Fibroblast of peridontal ligament (primary cell): ENCODE measurements at regions not wholly inside any gene's neighbourhood (a gene's known extent, or its start where the extent isn't known, plus 50 kb on each side); places are given as distances from the start of the nearest gene placed in this dataset.
"Not testable (repeated sequence)": the region's sequence is repeated elsewhere in the genome, so short reads cannot be mapped to it uniquely, and the experiment has no call there.

Source experiments
- DNase-seq: peaks from one replicate; pipeline ENCODE4 v3.0.0-alpha.2; 2010; ENCODE audit errors: extremely low read depth

DNA sequence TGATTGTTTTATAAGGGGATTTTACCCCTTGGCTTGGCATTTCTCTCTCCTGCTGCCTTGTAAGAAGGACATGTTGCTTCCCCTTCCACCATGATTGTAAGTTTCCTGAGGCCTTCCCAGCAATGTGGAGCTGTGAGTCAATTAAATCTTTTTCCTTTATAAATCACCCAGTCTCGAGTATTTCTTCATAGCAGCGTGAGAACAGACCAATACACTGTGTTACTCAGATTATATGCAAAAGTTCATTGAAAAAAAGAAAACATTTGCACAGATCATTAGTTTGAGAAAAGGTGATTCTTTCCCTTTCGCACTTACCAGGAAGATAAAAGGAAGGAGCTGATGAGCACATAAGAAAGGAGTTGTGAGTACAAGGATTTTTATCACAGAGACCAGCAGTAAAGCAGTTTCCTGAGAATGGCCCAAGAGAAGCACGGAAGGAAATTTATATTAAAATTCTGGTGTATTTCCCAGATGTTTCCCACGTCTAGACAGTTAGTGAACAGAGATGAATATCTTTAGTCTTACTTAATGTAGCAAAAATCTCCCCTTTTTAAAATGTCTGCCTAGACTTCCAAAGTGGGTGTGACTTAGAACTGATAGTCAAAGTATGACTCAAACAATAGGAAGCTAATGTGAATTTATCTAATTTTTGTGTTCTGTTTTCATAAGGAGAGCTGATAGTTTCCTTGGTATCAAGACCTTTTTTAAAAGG lies 431.8 kb upstream of the SGCG start:
- DNase-seq = no peak

DNA sequence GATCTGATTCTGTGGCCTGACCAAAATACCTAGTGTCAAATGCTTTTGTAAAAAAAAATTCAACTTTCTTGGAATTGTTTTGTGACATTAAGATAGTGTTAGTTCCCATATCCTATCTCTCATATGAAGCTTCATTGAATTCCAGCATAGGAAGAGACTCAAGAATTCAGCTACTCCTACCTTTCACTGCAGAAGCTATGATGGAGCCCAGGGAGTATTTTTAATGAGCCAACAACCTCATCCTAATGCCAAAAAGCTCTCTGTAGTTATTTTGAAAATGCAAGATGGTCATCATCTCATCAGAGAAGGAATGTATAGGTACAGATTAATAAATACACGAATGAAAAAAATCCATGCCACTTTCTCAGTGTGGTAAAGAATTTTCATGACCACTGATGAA lies 431.2 kb upstream of the SGCG start:
- DNase-seq = no peak

DNA sequence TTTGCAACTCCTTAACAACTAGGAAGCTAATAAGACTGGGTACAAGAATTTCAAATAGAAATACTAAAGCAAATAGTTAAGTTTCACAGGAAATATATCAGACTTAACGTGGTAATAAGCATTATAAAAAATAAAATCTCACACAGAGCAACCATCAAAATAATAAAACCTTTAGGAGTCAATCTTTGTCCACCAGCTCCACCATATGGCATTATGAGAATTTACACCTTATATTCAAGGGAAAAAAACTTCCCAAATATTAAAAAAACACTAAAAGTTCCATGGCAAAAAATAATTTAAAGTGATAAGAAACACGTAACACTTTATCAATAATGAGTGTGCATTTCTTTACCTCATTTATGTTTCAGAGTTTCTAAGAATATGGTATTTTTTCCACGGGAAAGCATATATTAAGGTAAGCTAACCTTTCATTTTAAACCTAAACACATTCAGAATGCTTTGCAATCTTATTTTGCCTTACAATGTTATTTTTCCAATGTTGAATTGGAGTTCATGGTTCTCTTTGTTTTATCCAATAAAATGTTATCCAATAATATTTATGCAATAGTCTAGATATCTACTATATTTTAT lies 423.2 kb upstream of the SGCG start:
- no peak for DNase-seq

DNA sequence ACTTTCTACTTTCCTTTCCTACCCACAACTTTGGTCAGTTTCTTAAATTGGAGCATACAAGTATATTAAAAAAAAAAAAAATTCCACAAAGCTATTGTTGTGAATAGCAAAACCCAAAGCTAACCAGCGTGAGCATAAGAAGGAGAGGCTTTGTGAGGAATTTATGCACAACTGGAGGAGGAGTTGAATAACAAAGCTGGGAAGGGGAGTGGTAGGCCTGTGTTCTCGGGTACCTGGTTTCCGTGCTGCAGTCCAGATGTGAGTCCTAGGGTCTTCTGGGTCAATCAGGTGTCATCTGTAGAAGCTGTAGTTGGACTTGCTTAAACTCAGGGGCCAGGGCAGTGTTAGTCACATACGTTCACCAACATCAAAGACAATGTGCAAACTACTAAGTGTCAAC lies 422.5 kb upstream of the SGCG start:
- DNase-seq = no peak

DNA sequence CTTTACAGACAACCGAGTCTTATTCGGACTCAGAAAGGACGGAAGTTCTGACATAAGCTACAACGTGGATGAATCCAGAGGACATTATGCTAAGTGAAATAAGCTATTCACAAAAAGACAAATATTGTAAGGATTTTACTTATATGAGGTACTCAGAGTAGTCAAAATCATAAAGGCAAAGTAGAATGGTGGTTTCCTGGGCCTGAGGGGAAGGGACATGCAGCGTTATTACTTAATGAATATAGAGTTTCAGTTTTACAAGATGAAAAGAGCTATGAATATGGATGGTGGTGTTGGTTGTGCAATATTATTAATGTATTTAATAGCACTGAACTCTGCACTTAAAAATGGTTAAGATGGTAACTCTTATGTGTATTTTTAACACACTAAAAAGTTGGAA lies 419.1 kb upstream of the SGCG start:
- no peak for DNase-seq

DNA sequence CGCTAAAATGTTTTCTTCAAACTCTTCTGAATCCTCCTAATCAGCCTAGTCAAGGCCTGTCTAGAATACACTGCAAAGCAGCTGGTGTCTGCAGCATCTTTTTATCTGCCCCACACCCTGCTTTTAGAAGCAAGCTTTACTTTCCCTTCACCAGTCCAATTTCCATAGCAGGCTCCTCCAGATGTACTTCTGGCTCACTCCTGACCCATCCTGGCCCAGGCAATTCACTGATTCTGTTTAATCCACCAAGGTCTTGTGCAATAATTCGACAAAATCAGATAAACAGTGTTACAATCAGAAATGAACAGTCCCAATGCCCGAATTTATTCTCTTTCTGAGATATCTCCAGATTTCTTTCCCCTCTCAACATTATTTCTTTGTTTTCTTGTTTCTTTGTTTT lies 415.2 kb upstream of the SGCG start:
- no peak for DNase-seq

DNA sequence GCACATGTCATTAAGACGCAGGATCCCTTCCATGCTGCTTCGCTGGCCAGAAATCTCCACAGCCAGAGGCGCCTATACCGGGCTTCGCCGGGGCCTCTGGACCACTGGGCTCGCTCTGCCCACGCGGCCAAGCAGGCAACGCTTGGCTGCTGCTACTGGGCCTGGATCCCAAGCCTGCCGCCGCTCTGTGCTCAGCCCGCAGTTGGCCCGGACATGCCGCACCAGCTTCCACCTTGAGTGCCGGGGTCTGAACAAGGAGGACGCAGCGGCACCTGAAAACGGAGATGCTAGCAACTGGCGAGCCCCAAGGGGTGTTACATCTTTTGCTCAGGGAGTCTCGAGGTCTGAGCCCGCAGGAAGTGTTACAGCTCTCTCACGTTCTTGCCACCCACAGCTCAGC lies 409.9 kb upstream of the SGCG start:
- no peak for DNase-seq

DNA sequence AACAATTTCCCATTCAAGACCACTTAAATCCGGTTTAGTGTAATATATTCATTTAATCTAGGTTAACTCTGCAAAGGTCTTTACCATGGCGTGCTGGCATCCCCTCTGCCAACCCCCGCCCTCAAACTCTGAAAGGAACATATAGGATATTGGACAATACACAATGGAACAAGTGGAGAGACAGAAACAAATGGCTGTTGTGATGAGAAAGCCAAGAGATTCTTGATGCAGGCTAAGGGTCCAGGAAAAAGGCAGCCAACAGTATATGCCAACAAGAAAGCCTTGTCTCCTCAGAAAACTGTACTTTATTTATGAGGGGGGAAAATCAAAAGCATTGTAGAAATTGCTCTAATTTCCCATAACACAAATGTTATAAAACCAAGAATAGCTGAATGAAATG lies 407.3 kb upstream of the SGCG start:
- no peak for DNase-seq

DNA sequence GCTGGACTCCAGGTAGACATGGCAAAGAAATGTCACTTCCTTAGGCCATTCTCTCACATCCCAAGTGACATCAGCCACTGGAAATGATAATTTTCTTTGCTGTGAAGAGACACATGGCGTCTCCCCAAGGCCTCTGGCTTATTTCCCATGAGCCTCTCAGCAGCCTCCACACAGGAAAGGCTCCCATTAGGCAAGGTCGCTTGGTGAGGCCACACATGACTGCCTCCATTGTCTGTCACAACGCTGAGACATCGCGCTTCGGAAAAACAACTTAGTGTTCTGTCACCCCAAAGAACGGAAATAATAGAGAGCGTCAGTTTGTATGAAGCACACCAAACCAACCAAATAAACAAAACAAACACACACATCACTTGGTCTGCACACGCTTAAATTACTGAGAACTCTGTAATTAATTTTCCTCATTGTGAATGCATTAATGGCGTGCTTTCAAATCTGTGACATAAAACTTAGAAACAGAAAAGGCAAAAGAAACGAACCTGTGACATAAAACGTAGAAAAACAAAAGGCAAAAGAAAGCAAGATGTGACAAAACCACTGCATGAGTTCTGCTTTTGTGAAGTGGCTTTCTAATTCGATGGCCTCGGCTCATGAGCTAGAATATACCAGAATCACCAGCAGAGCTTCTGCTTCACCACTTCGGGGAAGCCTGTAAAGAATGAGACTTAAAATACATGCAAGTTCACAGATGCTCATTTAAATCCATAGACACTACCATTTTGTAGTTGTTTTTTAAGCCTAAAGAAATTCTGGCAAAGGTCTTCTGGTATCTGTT lies 404.2 kb upstream of the SGCG start:
- no peak for DNase-seq

DNA sequence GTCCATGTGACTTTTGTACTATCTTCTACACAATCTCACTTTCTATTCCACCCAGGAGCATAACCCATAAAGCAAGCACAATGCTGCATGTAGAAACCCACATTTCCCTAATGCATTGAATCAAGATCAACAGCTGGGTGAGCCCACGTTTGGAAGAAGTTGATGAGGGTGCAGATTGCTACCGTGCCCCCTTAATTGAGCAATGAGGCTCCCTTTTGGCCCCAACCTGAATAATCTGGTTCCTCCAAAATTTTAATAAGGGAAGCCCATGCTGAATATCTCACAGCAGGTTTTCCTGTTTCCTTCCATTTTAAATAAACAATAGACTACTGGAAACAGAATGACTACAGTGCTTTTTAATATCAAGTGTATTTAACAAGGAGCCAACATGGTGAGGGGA lies 403.6 kb upstream of the SGCG start:
- DNase-seq = no peak

DNA sequence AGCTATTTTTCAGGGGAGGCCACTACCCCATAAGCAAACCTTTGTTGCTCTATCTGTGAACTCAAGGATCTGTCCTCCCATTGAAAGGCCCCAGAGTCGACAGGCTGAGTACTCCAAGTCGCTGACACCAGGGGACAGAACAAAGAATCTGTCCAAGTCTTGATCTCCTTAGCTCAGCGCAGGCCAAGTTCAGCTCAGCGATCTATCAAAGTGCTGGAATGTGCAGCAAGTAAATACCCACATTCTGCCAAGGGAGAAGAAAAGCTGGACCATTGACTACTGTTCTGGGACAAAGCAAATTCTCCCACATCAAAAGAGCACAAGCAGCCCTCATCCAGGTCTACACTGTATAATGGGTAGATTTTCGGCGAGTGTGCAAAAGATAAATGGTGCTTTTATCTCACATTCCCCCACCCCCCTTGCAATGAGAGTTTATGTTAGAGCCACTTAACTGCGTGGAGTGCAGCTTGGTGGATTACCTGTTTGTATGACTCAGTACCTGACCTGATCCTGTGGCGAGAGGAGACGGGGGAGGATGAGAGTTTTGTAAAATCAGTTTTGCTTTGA lies 391.7 kb upstream of the SGCG start:
- no peak for DNase-seq

DNA sequence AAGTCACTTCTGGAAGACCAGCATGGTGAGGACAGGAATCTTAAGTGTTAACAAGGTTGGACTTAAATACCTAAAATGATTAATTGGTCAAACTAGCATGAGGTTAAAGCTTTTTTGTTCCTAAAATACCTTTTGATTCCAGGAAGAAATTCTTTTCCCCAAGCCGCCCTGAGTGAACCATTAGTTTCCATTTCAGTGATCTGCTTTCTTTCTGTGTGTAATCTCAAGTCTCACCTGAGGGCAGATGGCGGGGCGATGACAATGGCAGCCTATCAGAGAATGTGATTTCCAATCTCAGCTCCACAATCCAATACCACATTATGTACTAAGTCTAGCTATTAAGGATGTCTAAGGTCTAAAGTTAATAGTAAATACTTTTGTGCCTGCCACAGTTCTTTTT lies 390.9 kb upstream of the SGCG start:
- no peak for DNase-seq

DNA sequence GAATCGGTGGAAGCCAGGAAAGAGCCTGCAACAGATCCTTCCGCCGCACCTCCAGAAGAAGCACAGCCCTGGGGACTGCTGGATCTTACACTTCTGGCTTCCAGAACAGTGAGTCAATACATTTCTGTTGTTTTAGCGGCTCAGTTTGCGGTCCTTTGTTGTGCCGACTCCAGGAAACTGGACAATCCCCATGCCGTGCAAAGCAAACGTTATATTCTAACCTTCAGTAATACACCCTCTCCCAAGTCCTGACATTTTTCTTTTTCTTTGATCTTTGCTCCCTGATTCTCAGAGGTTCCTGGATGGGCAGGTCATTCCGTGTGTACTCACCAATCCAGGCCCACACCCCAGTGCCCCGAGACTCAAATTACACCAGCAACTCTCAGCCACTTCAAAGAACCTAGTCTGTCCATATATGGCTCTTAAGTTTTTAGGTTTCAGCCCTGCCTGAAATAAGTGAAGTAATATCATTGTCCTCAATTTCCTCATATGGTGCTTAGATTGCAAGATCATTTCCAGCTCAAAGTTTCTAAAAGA lies 387.1 kb upstream of the SGCG start:
- DNase-seq = no peak

DNA sequence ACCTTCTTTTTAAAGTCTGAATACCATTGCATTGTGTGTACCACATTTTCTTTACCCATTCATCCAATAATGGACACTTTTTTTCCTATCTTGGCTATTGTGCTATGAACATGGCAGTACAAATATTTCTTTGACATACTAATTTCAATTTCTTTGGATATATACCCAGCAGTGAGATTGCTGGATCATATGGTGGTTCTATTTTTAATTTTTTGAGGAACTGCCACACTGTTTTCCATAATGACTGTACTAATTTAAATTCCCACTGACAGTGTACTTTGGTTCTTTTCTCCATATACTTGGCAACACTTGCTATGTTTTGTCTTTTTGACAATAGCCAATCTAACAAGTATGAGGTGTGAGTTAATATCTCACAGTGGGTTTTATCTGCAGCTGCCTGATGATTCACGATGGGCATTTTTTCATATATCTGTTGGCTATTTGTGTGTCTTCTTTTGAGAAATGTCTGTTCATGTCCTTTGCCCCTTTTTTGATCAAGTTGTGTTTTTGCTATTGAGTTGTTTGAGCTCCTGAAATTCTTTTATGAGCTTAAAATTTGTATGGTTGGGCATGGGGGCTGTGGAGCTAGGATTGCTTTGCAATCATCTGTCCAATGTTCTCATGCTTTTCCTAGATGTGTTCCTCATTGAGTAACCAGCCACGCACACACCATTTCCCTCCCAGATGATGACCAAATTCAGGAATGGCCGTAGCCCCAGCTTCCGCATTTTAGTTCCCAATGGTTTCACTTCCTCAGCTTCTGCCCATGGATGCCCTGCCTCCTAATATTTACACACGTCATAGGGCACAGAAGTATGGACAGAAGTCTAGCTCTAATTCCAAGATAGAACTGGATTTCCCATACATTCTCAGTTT lies 380.0 kb upstream of the SGCG start:
- no peak for DNase-seq

DNA sequence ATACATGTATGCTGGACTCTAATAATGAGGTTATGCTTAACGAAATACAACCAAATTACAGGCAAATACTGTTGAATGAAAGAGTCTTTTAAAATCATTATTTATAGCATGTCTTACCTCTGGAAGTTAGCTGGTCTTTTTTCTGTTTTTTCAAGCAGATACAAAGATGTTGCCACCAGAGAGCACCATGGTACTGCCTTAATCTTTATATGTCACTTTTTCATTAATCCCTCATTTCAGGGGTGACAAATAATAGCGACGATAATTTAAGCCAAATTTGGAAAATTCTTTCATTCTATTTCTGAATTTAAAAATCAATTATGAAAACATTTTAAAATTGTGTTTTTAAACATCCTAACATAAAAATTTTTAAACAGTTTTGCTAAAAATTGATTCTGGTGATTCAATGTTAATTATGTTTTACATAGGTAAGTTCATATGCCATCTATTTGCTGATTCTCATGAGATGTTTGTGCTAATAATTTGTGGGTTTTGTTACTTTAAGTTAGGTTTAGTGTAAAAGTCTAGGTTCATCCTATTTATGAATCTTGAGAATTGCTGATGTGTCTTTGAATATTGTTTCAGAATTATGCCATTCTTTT lies 379.3 kb upstream of the SGCG start:
- peak; percentile 0 for DNase-seq

DNA sequence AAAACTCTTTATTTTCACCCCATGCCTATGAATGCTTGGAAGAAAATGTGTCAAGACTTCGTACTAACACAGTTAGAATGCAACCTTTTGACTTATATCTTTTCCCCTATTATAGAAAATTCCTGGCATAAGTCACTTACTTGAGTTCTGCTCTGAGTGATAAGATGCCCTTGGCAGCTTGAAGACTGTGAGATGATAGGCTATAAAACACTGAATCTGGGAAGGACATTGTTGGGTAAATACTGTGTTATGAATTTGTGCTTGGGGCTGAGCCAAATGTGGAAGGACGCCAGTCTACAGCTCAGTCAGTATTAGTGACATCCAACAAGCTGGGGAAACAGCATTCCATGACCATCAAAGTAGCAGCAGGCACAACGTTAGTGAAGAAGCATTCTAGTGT lies 368.0 kb upstream of the SGCG start:
- DNase-seq = no peak

DNA sequence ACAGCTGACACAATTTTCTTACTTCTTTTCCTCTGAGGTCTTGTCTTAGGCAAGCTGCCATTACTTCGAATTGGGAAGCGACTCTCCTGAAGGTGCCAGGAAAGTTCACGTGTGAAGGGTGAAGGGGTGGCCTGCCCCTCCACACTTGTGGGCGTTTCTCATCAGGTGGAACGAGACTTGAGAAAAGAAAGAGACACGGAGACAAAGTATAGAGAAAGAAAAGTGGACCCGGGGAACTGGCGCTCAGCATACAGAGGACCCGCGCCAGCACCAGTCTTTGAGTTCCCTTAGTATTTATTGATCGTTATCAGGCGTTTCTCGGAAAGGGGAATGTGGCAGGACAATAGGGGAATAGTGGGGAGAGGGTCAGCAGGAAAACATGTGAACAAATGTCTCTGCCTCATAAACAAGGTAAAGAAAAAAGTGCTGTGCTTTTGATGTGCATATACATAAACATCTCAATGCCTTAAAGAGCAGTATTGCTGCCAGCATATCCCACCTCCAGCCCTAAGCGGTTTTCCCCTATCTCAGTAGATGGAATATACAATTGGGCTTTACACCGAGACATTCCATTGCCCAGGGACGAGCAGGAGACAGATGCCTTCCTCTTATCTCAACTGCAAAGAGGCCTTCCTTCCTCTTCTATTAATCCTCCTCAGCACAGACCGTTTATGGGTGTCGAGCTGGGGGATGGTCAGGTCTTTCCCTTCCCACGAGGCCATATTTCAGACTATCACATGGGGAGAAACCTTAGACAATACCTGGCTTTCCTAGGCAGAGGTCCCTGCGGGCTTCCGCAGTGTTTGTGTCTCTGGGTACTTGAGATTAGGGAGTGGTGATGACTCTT lies 367.0 kb upstream of the SGCG start:
- not testable (repeated sequence) for DNase-seq

DNA sequence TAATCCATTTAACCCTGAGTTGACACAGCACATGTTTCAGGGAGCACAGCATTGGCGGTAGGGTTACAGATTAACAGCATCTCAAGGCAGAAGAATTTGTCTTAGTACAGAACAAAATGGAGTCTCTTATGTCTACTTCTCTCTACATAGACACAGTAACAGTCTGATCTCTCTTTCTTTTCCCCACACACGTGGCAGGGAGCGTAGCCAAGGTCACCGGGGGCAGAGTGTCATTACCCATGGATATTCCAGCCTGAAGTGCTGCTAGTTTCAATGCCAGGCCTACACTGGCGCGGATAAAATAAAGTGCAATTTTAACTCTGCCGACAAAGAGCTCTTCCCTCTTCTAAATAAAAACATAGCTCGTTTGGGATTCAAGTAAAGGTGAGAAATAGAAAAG lies 366.3 kb upstream of the SGCG start:
- DNase-seq = not testable (repeated sequence)

DNA sequence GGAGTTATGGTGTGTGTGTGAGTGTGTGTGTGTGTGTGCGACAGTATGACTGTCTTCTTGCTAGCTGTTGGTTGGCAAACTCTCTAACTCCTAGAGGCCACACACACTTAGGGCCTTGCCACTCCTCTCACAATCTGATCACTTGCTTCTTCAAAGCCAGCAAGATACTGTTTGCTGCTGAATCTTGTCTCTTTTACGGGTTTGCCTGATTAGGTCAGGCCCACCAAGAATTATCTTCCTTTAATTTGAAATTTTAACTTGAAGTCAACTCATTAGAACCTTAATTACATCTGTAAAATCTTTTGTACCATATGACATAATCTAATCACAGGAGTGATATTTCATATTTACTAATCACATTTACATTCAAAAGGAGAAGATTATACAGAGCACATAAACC lies 359.2 kb upstream of the SGCG start:
- DNase-seq = no peak

DNA sequence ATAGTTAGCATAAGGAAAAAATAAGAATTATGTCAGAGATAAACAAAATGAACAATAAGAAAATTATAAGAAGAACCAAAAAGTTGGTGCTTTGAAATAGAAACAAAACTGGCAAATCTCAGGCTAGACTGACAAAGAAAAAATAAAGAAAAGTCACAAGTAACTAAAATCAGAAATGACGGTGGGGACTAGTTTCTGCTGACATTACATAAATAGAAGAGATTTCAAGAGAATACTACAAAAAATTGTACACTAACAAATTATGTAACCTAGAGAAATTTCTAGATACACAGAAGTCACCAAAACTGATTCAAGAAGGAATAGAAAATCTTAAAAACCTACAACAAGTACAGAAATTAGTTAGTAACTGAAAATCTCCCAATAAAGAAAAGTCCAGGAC lies 355.6 kb upstream of the SGCG start:
- no peak for DNase-seq
